ENCODE measurements at regions not wholly inside any gene's neighbourhood (a gene's known extent, or its start where the extent isn't known, plus 50 kb on each side); places are given as distances from the start of the nearest gene placed in this dataset.

GRCh38 chr3:105999856-106000255, 131.0 kb upstream of the CBLB start:
- H3K36me3 ChIP-seq (ENCODE audit: control insufficient read depth, insufficient read depth, low read length): no peaks in the 10 kb centered on the region
- no peak for DNase-seq
- no peak overlapping the region for H3K4me3 ChIP-seq (ENCODE audit: low read length)
- peaks cover 4% of the 10 kb centered on the region for H3K4me1 ChIP-seq (ENCODE audit: control insufficient read depth, insufficient read depth, low read length)
- H3K27me3 ChIP-seq (ENCODE audit: control insufficient read depth, insufficient read depth, low read length): no peaks in the 10 kb centered on the region
- no peaks in the 10 kb centered on the region for H3K9me3 ChIP-seq (ENCODE audit: control insufficient read depth, low read depth, low read length)
- no peak overlapping the region for H3K27ac ChIP-seq (ENCODE audit: low read length)

- H3K4me1 ChIP-seq (ENCODE audit: control insufficient read depth, insufficient read depth, low read length): peaks cover 4% of the 10 kb centered on the region
- no peak overlapping the region for H3K27ac ChIP-seq (ENCODE audit: low read length)
- no peaks in the 10 kb centered on the region for H3K36me3 ChIP-seq (ENCODE audit: control insufficient read depth, insufficient read depth, low read length)
- no peak for DNase-seq
- H3K4me3 ChIP-seq (ENCODE audit: low read length): no peak overlapping the region
- H3K9me3 ChIP-seq (ENCODE audit: control insufficient read depth, low read depth, low read length): no peaks in the 10 kb centered on the region
- 83% methylated on average over 1 of the region's 4 CpGs for WGBS (ENCODE audit: insufficient coverage, low lambda C conversion rate)
- H3K27me3 ChIP-seq (ENCODE audit: control insufficient read depth, insufficient read depth, low read length): no peaks in the 10 kb centered on the region
Observed at GRCh38 chr3:106001923-106002322, 133.1 kb upstream of the CBLB start.

- Histone ChIP-seq H3K4me1 (ENCODE audit: control insufficient read depth, insufficient read depth, low read length) (no peaks in the 10 kb centered on the region), H3K4me3 (ENCODE audit: low read length) (no peak overlapping the region), H3K27ac (ENCODE audit: low read length) (peak overlapping the region; percentile 32), H3K27me3 (ENCODE audit: control insufficient read depth, insufficient read depth, low read length) (no peaks in the 10 kb centered on the region), H3K36me3 (ENCODE audit: control insufficient read depth, insufficient read depth, low read length) (no peaks in the 10 kb centered on the region), H3K9me3 (ENCODE audit: control insufficient read depth, low read depth, low read length) (no peaks in the 10 kb centered on the region)
- peak; percentile 19 to 76 for DNase-seq
- 49% methylated on average over 3 of the region's 5 CpGs for WGBS (ENCODE audit: insufficient coverage, low lambda C conversion rate)
Observed at GRCh38 chr3:106004137-106004681, 135.4 kb upstream of the CBLB start.

GRCh38 chr3:106004826-106005225, 136.0 kb upstream of the CBLB start:
- Histone ChIP-seq H3K4me1 (ENCODE audit: control insufficient read depth, insufficient read depth, low read length) (no peaks in the 10 kb centered on the region), H3K9me3 (ENCODE audit: control insufficient read depth, low read depth, low read length) (no peaks in the 10 kb centered on the region), H3K27me3 (ENCODE audit: control insufficient read depth, insufficient read depth, low read length) (no peaks in the 10 kb centered on the region), H3K36me3 (ENCODE audit: control insufficient read depth, insufficient read depth, low read length) (no peaks in the 10 kb centered on the region), H3K4me3 (ENCODE audit: low read length) (no peak overlapping the region), H3K27ac (ENCODE audit: low read length) (peak overlapping the region; percentile 32)
- DNase-seq: no peak
- 71% methylated on average over 1 of the region's 3 CpGs for WGBS (ENCODE audit: insufficient coverage, low lambda C conversion rate)

- no peaks in the 10 kb centered on the region for H3K27me3 ChIP-seq (ENCODE audit: control insufficient read depth, insufficient read depth, low read length)
- no CpG with 5 or more reads among the region's 5 CpGs for WGBS (ENCODE audit: insufficient coverage, low lambda C conversion rate)
- no peak for DNase-seq
- H3K4me3 ChIP-seq (ENCODE audit: low read length): no peak overlapping the region
- no peaks in the 10 kb centered on the region for H3K4me1 ChIP-seq (ENCODE audit: control insufficient read depth, insufficient read depth, low read length)
- no peaks in the 10 kb centered on the region for H3K9me3 ChIP-seq (ENCODE audit: control insufficient read depth, low read depth, low read length)
- no peak overlapping the region for H3K27ac ChIP-seq (ENCODE audit: low read length)
- no peaks in the 10 kb centered on the region for H3K36me3 ChIP-seq (ENCODE audit: control insufficient read depth, insufficient read depth, low read length)
Observed at GRCh38 chr3:106006001-106006400, 137.2 kb upstream of the CBLB start.

- Histone ChIP-seq H3K36me3 (ENCODE audit: control insufficient read depth, insufficient read depth, low read length) (no peaks in the 10 kb centered on the region), H3K27me3 (ENCODE audit: control insufficient read depth, insufficient read depth, low read length) (no peaks in the 10 kb centered on the region), H3K27ac (ENCODE audit: low read length) (no peak overlapping the region), H3K4me1 (ENCODE audit: control insufficient read depth, insufficient read depth, low read length) (no peaks in the 10 kb centered on the region), H3K4me3 (ENCODE audit: low read length) (no peak overlapping the region), H3K9me3 (ENCODE audit: control insufficient read depth, low read depth, low read length) (no peaks in the 10 kb centered on the region)
- no peak for DNase-seq
- WGBS (ENCODE audit: insufficient coverage, low lambda C conversion rate): 80% methylated on average over 1 of the region's 2 CpGs
Observed at GRCh38 chr3:106006571-106006970, 137.8 kb upstream of the CBLB start.

GRCh38 chr3:106007512-106007911, 138.7 kb upstream of the CBLB start:
- Histone ChIP-seq H3K4me3 (ENCODE audit: low read length) (no peak overlapping the region), H3K9me3 (ENCODE audit: control insufficient read depth, low read depth, low read length) (no peaks in the 10 kb centered on the region), H3K27ac (ENCODE audit: low read length) (no peak overlapping the region), H3K4me1 (ENCODE audit: control insufficient read depth, insufficient read depth, low read length) (no peaks in the 10 kb centered on the region), H3K27me3 (ENCODE audit: control insufficient read depth, insufficient read depth, low read length) (no peaks in the 10 kb centered on the region), H3K36me3 (ENCODE audit: control insufficient read depth, insufficient read depth, low read length) (no peaks in the 10 kb centered on the region)
- DNase-seq: no peak
- 90% methylated on average over 2 of the region's 3 CpGs for WGBS (ENCODE audit: insufficient coverage, low lambda C conversion rate)

- Histone ChIP-seq H3K9me3 (ENCODE audit: control insufficient read depth, low read depth, low read length) (no peaks in the 10 kb centered on the region), H3K4me1 (ENCODE audit: control insufficient read depth, insufficient read depth, low read length) (no peaks in the 10 kb centered on the region), H3K27ac (ENCODE audit: low read length) (no peak overlapping the region), H3K4me3 (ENCODE audit: low read length) (no peak overlapping the region), H3K36me3 (ENCODE audit: control insufficient read depth, insufficient read depth, low read length) (no peaks in the 10 kb centered on the region), H3K27me3 (ENCODE audit: control insufficient read depth, insufficient read depth, low read length) (no peaks in the 10 kb centered on the region)
- DNase-seq: no peak
- 71% methylated on average over 1 of the region's 1 CpG for WGBS (ENCODE audit: insufficient coverage, low lambda C conversion rate)
Observed at GRCh38 chr3:106008766-106009165, 140.0 kb upstream of the CBLB start.

- Histone ChIP-seq H3K27ac (ENCODE audit: low read length) (no peak overlapping the region), H3K4me3 (ENCODE audit: low read length) (no peak overlapping the region), H3K4me1 (ENCODE audit: control insufficient read depth, insufficient read depth, low read length) (no peaks in the 10 kb centered on the region), H3K36me3 (ENCODE audit: control insufficient read depth, insufficient read depth, low read length) (no peaks in the 10 kb centered on the region), H3K9me3 (ENCODE audit: control insufficient read depth, low read depth, low read length) (no peaks in the 10 kb centered on the region), H3K27me3 (ENCODE audit: control insufficient read depth, insufficient read depth, low read length) (no peaks in the 10 kb centered on the region)
- no peak for DNase-seq
- WGBS (ENCODE audit: insufficient coverage, low lambda C conversion rate): 42% methylated on average over 2 of the region's 3 CpGs
Observed at GRCh38 chr3:106010829-106011228, 142.0 kb upstream of the CBLB start.

- peak; percentile 64 to 81 for DNase-seq
- H3K4me1 ChIP-seq (ENCODE audit: control insufficient read depth, insufficient read depth, low read length): no peaks in the 10 kb centered on the region
- peaks cover 3% of the 10 kb centered on the region for H3K9me3 ChIP-seq (ENCODE audit: control insufficient read depth, low read depth, low read length)
- H3K27ac ChIP-seq (ENCODE audit: low read length): peak overlapping the region; percentile 47
- no peaks in the 10 kb centered on the region for H3K27me3 ChIP-seq (ENCODE audit: control insufficient read depth, insufficient read depth, low read length)
- WGBS (ENCODE audit: insufficient coverage, low lambda C conversion rate): 17% methylated on average over 1 of the region's 2 CpGs
- H3K4me3 ChIP-seq (ENCODE audit: low read length): no peak overlapping the region
- H3K36me3 ChIP-seq (ENCODE audit: control insufficient read depth, insufficient read depth, low read length): no peaks in the 10 kb centered on the region
Observed at GRCh38 chr3:106013971-106014370, 145.2 kb upstream of the CBLB start.

GRCh38 chr3:106014518-106014917, 145.7 kb upstream of the CBLB start:
- Histone ChIP-seq H3K36me3 (ENCODE audit: control insufficient read depth, insufficient read depth, low read length) (no peaks in the 10 kb centered on the region), H3K4me3 (ENCODE audit: low read length) (no peak overlapping the region), H3K4me1 (ENCODE audit: control insufficient read depth, insufficient read depth, low read length) (no peaks in the 10 kb centered on the region), H3K9me3 (ENCODE audit: control insufficient read depth, low read depth, low read length) (peaks cover 3% of the 10 kb centered on the region), H3K27me3 (ENCODE audit: control insufficient read depth, insufficient read depth, low read length) (no peaks in the 10 kb centered on the region), H3K27ac (ENCODE audit: low read length) (peak overlapping the region; percentile 47)
- DNase-seq: no peak
- WGBS (ENCODE audit: insufficient coverage, low lambda C conversion rate): no CpG with 5 or more reads among the region's 1 CpG
